Heart left ventricle (tissue), 13 donors: ENCODE measurements at regions not wholly inside any gene's neighbourhood (a gene's known extent, or its start where the extent isn't known, plus 50 kb on each side); places are given as distances from the start of the nearest gene placed in this dataset.

Experiments used
- CTCF ChIP-seq, 12 donors: fragments of 200-600 bp; sonication (generic) in 4 of 12; IDR thresholded peaks; one replicate each; pipeline versions ENCODE4 v1.5.0 to v1.8.0; 2018 to 2022; ENCODE audit warnings: antibody characterized with exemption in 12 of 12, mild to moderate bottlenecking in 5 of 12
- POLR2A ChIP-seq, 2 donors: fragments of 450-650 bp; IDR thresholded peaks; one replicate each; pipeline ENCODE4 v1.6.1; 2017; ENCODE audit warnings: antibody characterized with exemption in 2 of 2, mild to moderate bottlenecking in 2 of 2, moderate library complexity in 2 of 2
- donor health status: ischemic (EF 13 %, LVEDD 7.1; RV severe dilation, severe dysfunction).
- donor health status: DM: no; HTN: yes; CAD: no.
- donor health status: DM: no; HTN: no; CAD: no.
- donor health status: ischemic (EF 25% LVEDD 6.9; RV normal size, moderate dysfunction).
- donor health status: ischemic (EF 25% LVEDD 5.7; RV mildly dilated, moderate dysfunction).
- donor health status: ischemic (EF 35%, LVEDD 5.7; RV mildly dilated, moderate dysfunction).
- donor health status: nonischemic (EF 11% LVEDD 7.7; RV severe dilation, severe dysfunction).
- donor health status: DM: yes; HTN: yes; CAD: no.
- donor health status: PGD.
- donor health status: ischemic (EF 29% LVEDD 5.4; RV normal size, mild dysfunction).
- donor health status: nonischemic (EF 23%, LVEDD 6.1; RV moderate dilation, normal function).

- TF ChIP-seq CTCF (IDR thresholded peaks at IDR 0.05), result no peak
- no peak for TF ChIP-seq POLR2A (IDR thresholded peaks at IDR 0.05)
Measured at GRCh38 chr13:105338773-105339172, 1196.7 kb downstream of the EFNB2 start.
